Breast epithelium (tissue), 3 donors: ENCODE measurements at regions not wholly inside any gene's neighbourhood (a gene's known extent, or its start where the extent isn't known, plus 50 kb on each side); places are given as distances from the start of the nearest gene placed in this dataset.
"Not testable (repeated sequence)": the region's sequence is repeated elsewhere in the genome, so short reads cannot be mapped to it uniquely, and the experiment has no call there.

ENCODE experiments used
- POLR2AphosphoS5 ChIP-seq, 3 donors: sonication (generic); formaldehyde crosslinking; IDR thresholded peaks; one replicate each; pipeline ENCODE4 v1.6.1; 2017; ENCODE audit warnings: antibody characterized with exemption in 3 of 3
- TF ChIP-seq, protein P1 (sequence below), 3 donors: fragments of 450-650 bp; IDR thresholded peaks; one replicate each; pipeline ENCODE4 v1.5.1; 2016 to 2017; ENCODE audit warnings: antibody characterized with exemption in 3 of 3, mild to moderate bottlenecking in 3 of 3, moderate library complexity in 3 of 3

DNA sequence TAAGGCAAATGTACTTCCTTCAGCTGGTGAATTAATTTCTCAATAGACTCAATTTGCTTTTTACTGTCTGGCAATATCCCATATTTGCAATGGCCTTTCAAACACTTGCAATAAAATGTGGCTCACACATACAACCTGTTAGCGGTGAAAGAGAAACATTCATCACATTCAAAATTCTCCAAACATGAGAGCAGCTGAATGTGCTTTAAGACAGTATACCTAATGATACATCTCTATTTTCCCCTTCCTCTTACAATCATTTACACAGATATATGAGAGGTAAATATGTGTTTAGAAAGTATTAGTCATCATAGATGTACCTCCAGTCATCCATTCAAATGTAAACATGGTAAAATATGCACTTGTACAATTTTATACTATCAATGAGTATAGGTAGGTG is 61.5 kb upstream of the GOLGA8O start:
- TF ChIP-seq, protein P1, sequence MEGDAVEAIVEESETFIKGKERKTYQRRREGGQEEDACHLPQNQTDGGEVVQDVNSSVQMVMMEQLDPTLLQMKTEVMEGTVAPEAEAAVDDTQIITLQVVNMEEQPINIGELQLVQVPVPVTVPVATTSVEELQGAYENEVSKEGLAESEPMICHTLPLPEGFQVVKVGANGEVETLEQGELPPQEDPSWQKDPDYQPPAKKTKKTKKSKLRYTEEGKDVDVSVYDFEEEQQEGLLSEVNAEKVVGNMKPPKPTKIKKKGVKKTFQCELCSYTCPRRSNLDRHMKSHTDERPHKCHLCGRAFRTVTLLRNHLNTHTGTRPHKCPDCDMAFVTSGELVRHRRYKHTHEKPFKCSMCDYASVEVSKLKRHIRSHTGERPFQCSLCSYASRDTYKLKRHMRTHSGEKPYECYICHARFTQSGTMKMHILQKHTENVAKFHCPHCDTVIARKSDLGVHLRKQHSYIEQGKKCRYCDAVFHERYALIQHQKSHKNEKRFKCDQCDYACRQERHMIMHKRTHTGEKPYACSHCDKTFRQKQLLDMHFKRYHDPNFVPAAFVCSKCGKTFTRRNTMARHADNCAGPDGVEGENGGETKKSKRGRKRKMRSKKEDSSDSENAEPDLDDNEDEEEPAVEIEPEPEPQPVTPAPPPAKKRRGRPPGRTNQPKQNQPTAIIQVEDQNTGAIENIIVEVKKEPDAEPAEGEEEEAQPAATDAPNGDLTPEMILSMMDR (IDR thresholded peaks at IDR 0.05), result not testable (repeated sequence)
- TF ChIP-seq POLR2AphosphoS5 (IDR thresholded peaks at IDR 0.05), result not testable (repeated sequence)
